Kidney (tissue), 13 donors: ENCODE measurements at regions not wholly inside any gene's neighbourhood (a gene's known extent, or its start where the extent isn't known, plus 50 kb on each side); places are given as distances from the start of the nearest gene placed in this dataset.

Experiments
- DNase-seq, 5 donors: peaks; one replicate each; pipeline ENCODE4 v3.0.0-alpha.2; 2013 to 2020
- FAIRE-seq: peaks from 2 replicates; lab custom pipeline; 2012; peaks lifted over from hg19 to GRCh38; lab: Jason Lieb, UNC
- H3K27ac ChIP-seq, 2 donors: one replicate each; pipeline ENCODE4 v1.7.0; 2013; ENCODE audit warnings: low read depth in 2 of 2, low read length in 2 of 2, inconsistent platforms in 1 of 2
- H3K27me3 ChIP-seq: one replicate; pipeline ENCODE4 v1.7.1; 2013; ENCODE audit warnings: low read length, inconsistent platforms; ENCODE audit not compliant: control insufficient read depth, insufficient read depth
- H3K36me3 ChIP-seq, 3 donors: one replicate each; pipeline versions ENCODE4 v1.7.0 to v1.7.1; 2013; ENCODE audit warnings: low read length in 3 of 3, control low read depth in 1 of 3, inconsistent platforms in 1 of 3; ENCODE audit not compliant: insufficient read depth in 3 of 3, control insufficient read depth in 2 of 3
- H3K4me1 ChIP-seq, 3 donors: one replicate each; pipeline versions ENCODE4 v1.7.0 to v1.7.1; 2013; ENCODE audit warnings: low read length in 3 of 3, inconsistent platforms in 1 of 3, low read depth in 1 of 3; ENCODE audit not compliant: control insufficient read depth in 2 of 3, insufficient read depth in 2 of 3
- H3K4me3 ChIP-seq, 3 donors: one replicate each; pipeline versions ENCODE4 v1.7.0 to v1.8.1; 2013; ENCODE audit warnings: low read length in 3 of 3, control low read depth in 1 of 3, inconsistent platforms in 1 of 3
- H3K9ac ChIP-seq, 3 donors: one replicate each; pipeline versions ENCODE4 v1.7.0 to v1.7.1; 2013; ENCODE audit warnings: low read length in 3 of 3, control low read depth in 1 of 3, inconsistent platforms in 1 of 3
- H3K9me3 ChIP-seq, 3 donors: one replicate each; pipeline versions ENCODE4 v1.7.0 to v1.7.1; 2013; ENCODE audit warnings: low read length in 3 of 3, control low read depth in 1 of 3, inconsistent platforms in 1 of 3; ENCODE audit not compliant: control insufficient read depth in 2 of 3, insufficient read depth in 1 of 3
- CTCF ChIP-seq: IDR thresholded peaks from 3 replicates; pipeline ENCODE4 v1.5.1; 2012; ENCODE audit warnings: mild to moderate bottlenecking, moderate library complexity, borderline replicate concordance; ENCODE audit not compliant: insufficient read depth; ENCODE audit errors: extremely low read depth
- intact Hi-C: fragments of 100-400 bp; cut with DNase I; formaldehyde crosslinking; loops from one replicate; pipeline ENCODE4 v1.11.1; 2022
- donor health status: control.
- donor health status: control.
- donor health status: control.
- donor health status: control.
- donor health status: control.
- donor health status: DM: yes; HTN: yes; CAD: no.
- donor health status: Normal renal cell carcinoma (clear cell type).

- H3K36me3 ChIP-seq = no peaks in the 10 kb centered on the region
- DNase-seq (no peak), FAIRE-seq (no peak)
- no peaks in the 10 kb centered on the region for H3K27me3 ChIP-seq
- H3K9ac ChIP-seq = no peak overlapping the region
- intact Hi-C loops = no loop called here
- H3K27ac ChIP-seq = no peak overlapping the region
- H3K4me3 ChIP-seq = no peak overlapping the region
- H3K4me1 ChIP-seq = no peaks in the 10 kb centered on the region
- H3K9me3 ChIP-seq = no peaks in the 10 kb centered on the region
- TF ChIP-seq CTCF = no peak
These were observed 323.3 kb upstream of the RSPO3 start for GRCh38 chr6:126795161-126795560.

GRCh38 chr6:126797981-126798380, 320.5 kb upstream of the RSPO3 start:
- DNase-seq = no peak
- H3K4me3 ChIP-seq = no peak overlapping the region
- H3K9ac ChIP-seq = no peak overlapping the region
- no peaks in the 10 kb centered on the region for H3K9me3 ChIP-seq
- no peaks in the 10 kb centered on the region for H3K36me3 ChIP-seq
- TF ChIP-seq CTCF = no peak
- intact Hi-C loops = no loop called here
- H3K27me3 ChIP-seq = no peaks in the 10 kb centered on the region
- H3K4me1 ChIP-seq = no peaks in the 10 kb centered on the region
- no peak for FAIRE-seq
- H3K27ac ChIP-seq = no peak overlapping the region

- intact Hi-C loops = loop anchor here (10.0 kb wide), 1 partner anchor 281 kb away; no protein-coding TSS in a partner anchor
- H3K27me3 ChIP-seq = no peaks in the 10 kb centered on the region
- no peak overlapping the region for H3K4me3 ChIP-seq
- no peak overlapping the region for H3K27ac ChIP-seq
- no peaks in the 10 kb centered on the region for H3K9me3 ChIP-seq
- H3K4me1 ChIP-seq = no peaks in the 10 kb centered on the region
- FAIRE-seq (no peak), DNase-seq (no peak)
- H3K9ac ChIP-seq = no peak overlapping the region
- no peaks in the 10 kb centered on the region for H3K36me3 ChIP-seq
- no peak for TF ChIP-seq CTCF
These were observed 314.7 kb upstream of the RSPO3 start for GRCh38 chr6:126803769-126804168.
